Calu3 (cell line): ENCODE measurements at regions not wholly inside any gene's neighbourhood (a gene's known extent, or its start where the extent isn't known, plus 50 kb on each side); places are given as distances from the start of the nearest gene placed in this dataset.

Experiments used
- BruUV-seq: library from RNA; stranded (reverse); fragments of 400-500 nt; replicated peaks from 2 replicates; lab custom pipeline; 2021; lab: Mats Ljungman, UMichigan
- CTCF ChIA-PET: fragments of 300-600 bp; sonication (Branson Sonifier 250); formaldehyde crosslinking; loops from one replicate; lab custom pipeline; 2022; ENCODE audit warnings: antibody characterized with exemption; lab: Charles Lee
- DNase-seq: peaks from one replicate; pipeline ENCODE4 v3.0.0; 2022
- H3K27ac Mint-ChIP-seq: one replicate; pipeline ENCODE4 v1.8.0; 2022; ENCODE audit warnings: mixed read lengths; ENCODE audit not compliant: unreplicated experiment
- H3K27me3 Mint-ChIP-seq: one replicate; pipeline ENCODE4 v1.8.0; 2022; ENCODE audit warnings: mixed read lengths; ENCODE audit not compliant: unreplicated experiment
- H3K36me3 Mint-ChIP-seq: one replicate; pipeline ENCODE4 v1.8.0; 2022; ENCODE audit warnings: mild to moderate bottlenecking, moderate library complexity, mixed read lengths; ENCODE audit not compliant: insufficient read depth, unreplicated experiment
- H3K4me1 Mint-ChIP-seq: one replicate; pipeline ENCODE4 v1.8.0; 2022; ENCODE audit warnings: mild to moderate bottlenecking, low read depth, mixed read lengths; ENCODE audit not compliant: unreplicated experiment
- H3K4me3 Mint-ChIP-seq: one replicate; pipeline ENCODE4 v1.8.0; 2022; ENCODE audit warnings: mild to moderate bottlenecking, low read depth, moderate library complexity, mixed read lengths; ENCODE audit not compliant: unreplicated experiment
- H3K9me3 Mint-ChIP-seq: one replicate; pipeline ENCODE4 v1.8.0; 2022; ENCODE audit warnings: low read depth, mixed read lengths; ENCODE audit not compliant: unreplicated experiment
- CTCF ChIP-seq: fragments of 200-600 bp; IDR thresholded peaks from one replicate; pipeline ENCODE4 v1.8.0; 2022; ENCODE audit warnings: antibody characterized with exemption; ENCODE audit not compliant: unreplicated experiment
- intact Hi-C: fragments of 100-400 bp; cut with micrococcal nuclease; formaldehyde crosslinking; loops from one replicate; pipeline ENCODE4 v1.10.0; 2022; ENCODE audit not compliant: unreplicated experiment

GRCh38 chr2:151037434-151037833 lies 224.2 kb downstream of the RBM43 start:
- H3K4me1 Mint-ChIP-seq: no peaks in the 10 kb centered on the region
- BruUV-seq: no TSS peak
- no peak for TF ChIP-seq CTCF
- no peaks in the 10 kb centered on the region for H3K36me3 Mint-ChIP-seq
- no peaks in the 10 kb centered on the region for H3K9me3 Mint-ChIP-seq
- DNase-seq: no peak
- CTCF ChIA-PET: no interaction called here
- H3K4me3 Mint-ChIP-seq: no peak overlapping the region
- H3K27ac Mint-ChIP-seq: no peak overlapping the region
- intact Hi-C loops: no loop called here
- H3K27me3 Mint-ChIP-seq: no peaks in the 10 kb centered on the region

- TF ChIP-seq CTCF: no peak
- DNase-seq: no peak
- Mint-ChIP-seq H3K27me3 (no peaks in the 10 kb centered on the region), H3K4me1 (no peaks in the 10 kb centered on the region), H3K4me3 (no peak overlapping the region), H3K27ac (no peak overlapping the region), H3K36me3 (no peaks in the 10 kb centered on the region), H3K9me3 (no peaks in the 10 kb centered on the region)
- intact Hi-C loops: no loop called here
- BruUV-seq: no TSS peak
- CTCF ChIA-PET: no interaction called here
These were observed 228.1 kb downstream of the RBM43 start for GRCh38 chr2:151033271-151034248.

GRCh38 chr2:151032741-151033191 lies 228.9 kb downstream of the RBM43 start:
- no peaks in the 10 kb centered on the region for H3K36me3 Mint-ChIP-seq
- DNase-seq: no peak
- intact Hi-C loops: no loop called here
- H3K4me3 Mint-ChIP-seq: no peak overlapping the region
- CTCF ChIA-PET: no interaction called here
- BruUV-seq: no TSS peak
- H3K9me3 Mint-ChIP-seq: no peaks in the 10 kb centered on the region
- TF ChIP-seq CTCF: no peak
- no peak overlapping the region for H3K27ac Mint-ChIP-seq
- no peaks in the 10 kb centered on the region for H3K4me1 Mint-ChIP-seq
- H3K27me3 Mint-ChIP-seq: no peaks in the 10 kb centered on the region

GRCh38 chr2:151030663-151031230 lies 230.9 kb downstream of the RBM43 start:
- peak; percentile 14 for TF ChIP-seq CTCF
- CTCF ChIA-PET: no interaction called here
- no peaks in the 10 kb centered on the region for H3K9me3 Mint-ChIP-seq
- H3K27ac Mint-ChIP-seq: no peak overlapping the region
- intact Hi-C loops: no loop called here
- BruUV-seq: no TSS peak
- no peak for DNase-seq
- no peak overlapping the region for H3K4me3 Mint-ChIP-seq
- H3K36me3 Mint-ChIP-seq: no peaks in the 10 kb centered on the region
- H3K27me3 Mint-ChIP-seq: no peaks in the 10 kb centered on the region
- H3K4me1 Mint-ChIP-seq: no peaks in the 10 kb centered on the region
